Epithelial cell of proximal tubule (primary cell): ENCODE measurements at regions not wholly inside any gene's neighbourhood (a gene's known extent, or its start where the extent isn't known, plus 50 kb on each side); places are given as distances from the start of the nearest gene placed in this dataset.

Source experiments
- DNase-seq: peaks from one replicate; pipeline ENCODE4 v3.0.0-alpha.2; 2011; ENCODE audit warnings: low read depth
- H3K4me3 ChIP-seq: 2 replicates; pipeline ENCODE4 v1.5.1; 2011; ENCODE audit warnings: low read depth, mild to moderate bottlenecking, low read length
- TF ChIP-seq, protein P1 (sequence below): conservative IDR thresholded peaks from 2 replicates; pipeline ENCODE4 v1.5.1; 2012; ENCODE audit warnings: low read depth, mild to moderate bottlenecking, low read length

- no peak for DNase-seq
- TF ChIP-seq, protein P1, sequence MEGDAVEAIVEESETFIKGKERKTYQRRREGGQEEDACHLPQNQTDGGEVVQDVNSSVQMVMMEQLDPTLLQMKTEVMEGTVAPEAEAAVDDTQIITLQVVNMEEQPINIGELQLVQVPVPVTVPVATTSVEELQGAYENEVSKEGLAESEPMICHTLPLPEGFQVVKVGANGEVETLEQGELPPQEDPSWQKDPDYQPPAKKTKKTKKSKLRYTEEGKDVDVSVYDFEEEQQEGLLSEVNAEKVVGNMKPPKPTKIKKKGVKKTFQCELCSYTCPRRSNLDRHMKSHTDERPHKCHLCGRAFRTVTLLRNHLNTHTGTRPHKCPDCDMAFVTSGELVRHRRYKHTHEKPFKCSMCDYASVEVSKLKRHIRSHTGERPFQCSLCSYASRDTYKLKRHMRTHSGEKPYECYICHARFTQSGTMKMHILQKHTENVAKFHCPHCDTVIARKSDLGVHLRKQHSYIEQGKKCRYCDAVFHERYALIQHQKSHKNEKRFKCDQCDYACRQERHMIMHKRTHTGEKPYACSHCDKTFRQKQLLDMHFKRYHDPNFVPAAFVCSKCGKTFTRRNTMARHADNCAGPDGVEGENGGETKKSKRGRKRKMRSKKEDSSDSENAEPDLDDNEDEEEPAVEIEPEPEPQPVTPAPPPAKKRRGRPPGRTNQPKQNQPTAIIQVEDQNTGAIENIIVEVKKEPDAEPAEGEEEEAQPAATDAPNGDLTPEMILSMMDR, result peak; percentile 69
Observed at GRCh38 chr3:153290268-153291015, 128.4 kb downstream of the RAP2B start.

DNA sequence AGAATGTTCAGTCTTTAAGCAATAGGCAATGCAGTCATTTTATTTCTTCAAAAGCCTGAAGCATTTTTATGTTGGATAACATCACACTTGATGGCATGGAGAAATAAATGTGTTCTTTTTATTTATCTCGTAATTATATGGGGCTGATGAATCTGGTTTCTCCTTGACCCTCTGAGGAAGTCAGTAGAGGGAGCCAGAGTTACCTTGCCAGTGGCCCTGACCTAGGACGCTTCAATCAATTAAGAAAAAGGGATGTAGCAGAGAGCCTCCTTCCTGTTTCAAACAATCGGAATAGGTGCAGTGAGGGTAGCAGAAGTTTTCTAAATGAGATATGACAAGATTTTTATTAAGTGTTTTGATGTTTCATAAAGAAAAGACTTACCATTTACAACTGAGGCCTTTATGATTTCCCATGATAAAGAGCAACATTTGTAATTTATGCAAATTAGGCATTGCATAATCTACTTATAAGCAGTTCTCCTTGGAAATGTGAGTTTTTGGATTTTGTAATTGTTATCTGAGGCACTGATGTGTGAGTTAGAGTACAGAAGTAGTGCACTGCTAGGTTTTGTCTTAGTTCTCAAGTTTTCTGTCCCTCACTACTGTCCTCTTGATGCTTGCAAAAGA, 129.1 kb downstream of the RAP2B start:
- no peak for DNase-seq
- TF ChIP-seq, protein P1, result peak; percentile 79

More at GRCh38 chr3:153290268-153291015, 128.4 kb downstream of the RAP2B start:
- H3K4me3 ChIP-seq, result no peak overlapping the region

GRCh38 chr3:153293265-153293664, 131.2 kb downstream of the RAP2B start:
- no peak for DNase-seq
- TF ChIP-seq, protein P1, result no peak
- H3K4me3 ChIP-seq, result no peak overlapping the region

More for the DNA sequence above, 129.1 kb downstream of the RAP2B start:
- H3K4me3 ChIP-seq, result no peak overlapping the region

DNA sequence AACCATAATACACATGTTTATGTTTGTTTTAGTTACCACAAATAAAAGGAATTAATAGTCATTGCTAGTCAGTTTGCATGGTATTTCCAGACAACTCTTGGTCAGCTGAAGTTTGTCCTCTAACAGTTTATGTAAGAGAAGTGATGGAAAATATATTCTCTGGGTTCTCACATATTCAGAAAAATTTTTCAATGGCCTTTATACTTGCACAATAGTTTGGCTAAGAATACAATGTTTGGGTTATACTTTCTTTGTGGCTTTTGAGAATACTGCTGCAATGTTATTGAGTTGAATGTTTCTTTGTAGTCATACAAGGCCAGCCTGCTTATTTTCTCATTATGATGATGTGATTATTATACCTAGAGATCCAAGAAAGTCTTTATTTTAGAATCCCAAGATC, 133.9 kb downstream of the RAP2B start:
- TF ChIP-seq, protein P1, result no peak
- DNase-seq, result no peak
- no peak overlapping the region for H3K4me3 ChIP-seq

- DNase-seq, result no peak
- TF ChIP-seq, protein P1, result no peak
Observed at GRCh38 chr3:153305189-153305588, 143.2 kb downstream of the RAP2B start.

GRCh38 chr3:153311541-153311940, 149.5 kb downstream of the RAP2B start:
- DNase-seq, result no peak
- TF ChIP-seq, protein P1, result no peak
- H3K4me3 ChIP-seq, result no peak overlapping the region

More at GRCh38 chr3:153305189-153305588, 143.2 kb downstream of the RAP2B start:
- no peak overlapping the region for H3K4me3 ChIP-seq
